AG09309 (cell line): ENCODE measurements at regions not wholly inside any gene's neighbourhood (a gene's known extent, or its start where the extent isn't known, plus 50 kb on each side); places are given as distances from the start of the nearest gene placed in this dataset.

Experiments used
- DNase-seq: peaks from one replicate; pipeline ENCODE4 v3.0.0-alpha.2; 2010; ENCODE audit warnings: low read depth
- H3K4me3 ChIP-seq: 2 replicates; pipeline ENCODE4 v1.5.1; 2011; ENCODE audit warnings: mild to moderate bottlenecking, low read depth, low read length, moderate library complexity; ENCODE audit not compliant: control insufficient read depth
- CTCF ChIP-seq: IDR thresholded peaks from 2 replicates; pipeline ENCODE4 v1.5.1; 2011; ENCODE audit warnings: mild to moderate bottlenecking, low read depth, low read length, inconsistent platforms; ENCODE audit not compliant: insufficient read depth, control insufficient read depth; ENCODE audit errors: missing control alignments

GRCh38 chr13:68386808-68387207 is 1156.7 kb upstream of the PCDH9 start:
- H3K4me3 ChIP-seq: no peak overlapping the region
- no peak for TF ChIP-seq CTCF
- DNase-seq: no peak

GRCh38 chr13:68380041-68380973 is 1150.2 kb upstream of the PCDH9 start:
- no peak for DNase-seq
- TF ChIP-seq CTCF: no peak
- H3K4me3 ChIP-seq: no peak overlapping the region

- no peak for TF ChIP-seq CTCF
- no peak for DNase-seq
- H3K4me3 ChIP-seq: no peak overlapping the region
These were observed 1148.2 kb upstream of the PCDH9 start for GRCh38 chr13:68378294-68378693.

GRCh38 chr13:68375004-68375403 is 1144.9 kb upstream of the PCDH9 start:
- DNase-seq: no peak
- no peak overlapping the region for H3K4me3 ChIP-seq
- no peak for TF ChIP-seq CTCF

- TF ChIP-seq CTCF: no peak
- DNase-seq: no peak
- no peak overlapping the region for H3K4me3 ChIP-seq
These were observed 1139.6 kb upstream of the PCDH9 start for GRCh38 chr13:68369739-68370138.

GRCh38 chr13:68368922-68369321 is 1138.8 kb upstream of the PCDH9 start:
- no peak for DNase-seq
- no peak overlapping the region for H3K4me3 ChIP-seq
- TF ChIP-seq CTCF: no peak
